ENCODE measurements at regions not wholly inside any gene's neighbourhood (a gene's known extent, or its start where the extent isn't known, plus 50 kb on each side); places are given as distances from the start of the nearest gene placed in this dataset.

- TF ChIP-seq, protein P1, sequence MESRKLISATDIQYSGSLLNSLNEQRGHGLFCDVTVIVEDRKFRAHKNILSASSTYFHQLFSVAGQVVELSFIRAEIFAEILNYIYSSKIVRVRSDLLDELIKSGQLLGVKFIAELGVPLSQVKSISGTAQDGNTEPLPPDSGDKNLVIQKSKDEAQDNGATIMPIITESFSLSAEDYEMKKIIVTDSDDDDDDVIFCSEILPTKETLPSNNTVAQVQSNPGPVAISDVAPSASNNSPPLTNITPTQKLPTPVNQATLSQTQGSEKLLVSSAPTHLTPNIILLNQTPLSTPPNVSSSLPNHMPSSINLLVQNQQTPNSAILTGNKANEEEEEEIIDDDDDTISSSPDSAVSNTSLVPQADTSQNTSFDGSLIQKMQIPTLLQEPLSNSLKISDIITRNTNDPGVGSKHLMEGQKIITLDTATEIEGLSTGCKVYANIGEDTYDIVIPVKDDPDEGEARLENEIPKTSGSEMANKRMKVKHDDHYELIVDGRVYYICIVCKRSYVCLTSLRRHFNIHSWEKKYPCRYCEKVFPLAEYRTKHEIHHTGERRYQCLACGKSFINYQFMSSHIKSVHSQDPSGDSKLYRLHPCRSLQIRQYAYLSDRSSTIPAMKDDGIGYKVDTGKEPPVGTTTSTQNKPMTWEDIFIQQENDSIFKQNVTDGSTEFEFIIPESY (IDR thresholded peaks at IDR 0.05): no peak
These were observed 1153.4 kb downstream of the TMEM121 start (continued) for GRCh38 chr14:106679776-106680175.

DNA sequence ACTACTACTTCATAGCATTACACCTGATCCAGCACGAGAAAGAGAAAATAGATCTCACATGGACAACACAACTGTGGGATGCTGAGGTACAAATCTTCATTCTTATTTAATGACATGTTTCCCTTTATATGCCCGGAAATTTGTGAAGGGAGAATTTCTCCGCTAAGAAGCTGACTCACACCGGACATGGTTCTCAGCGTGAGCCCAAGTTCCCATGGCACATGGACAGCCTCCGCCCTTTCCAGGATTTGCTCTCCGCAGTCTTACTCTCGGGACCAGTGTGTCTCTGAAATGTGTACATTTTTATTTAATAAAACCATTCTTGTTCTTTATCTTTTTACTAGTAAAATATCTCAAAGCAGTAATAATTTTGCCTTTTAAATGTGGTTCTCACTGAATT lies 1154.8 kb downstream of the TMEM121 start:
- no peak overlapping the region for H3K9ac ChIP-seq (ENCODE audit: low read depth in 1 of 2, low read length in 2 of 2)
- no peak overlapping the region for H3K27ac ChIP-seq (ENCODE audit: low read depth in 1 of 2, low read length in 2 of 2)
- no peaks in the 10 kb centered on the region for H3K4me1 ChIP-seq (ENCODE audit: control insufficient read depth in 4 of 4, insufficient read depth in 4 of 4, low read length in 3 of 4)
- H3K4me3 ChIP-seq (ENCODE audit: low read depth in 1 of 3, low read length in 3 of 3): no peak overlapping the region
- DNase-seq (ENCODE audit: low spot score): no peak
- H3K36me3 ChIP-seq (ENCODE audit: control insufficient read depth in 4 of 4, insufficient read depth in 3 of 4, low read depth in 1 of 4, low read length in 3 of 4): no peaks in the 10 kb centered on the region
- 63% methylated on average over 8 of the region's 8 CpGs for WGBS
- peaks cover 0 to 13% (median 0%) of the 10 kb centered on the region in 4 donors for H3K27me3 ChIP-seq (ENCODE audit: control insufficient read depth in 4 of 4, insufficient read depth in 4 of 4, low read length in 3 of 4)
- TF ChIP-seq RXRA (IDR thresholded peaks at IDR 0.05) (no peak), EGR1 (IDR thresholded peaks at IDR 0.05; ENCODE audit: low read depth in 2 of 2) (no peak), ATF3 (IDR thresholded peaks at IDR 0.05) (no peak), SP1 (IDR thresholded peaks at IDR 0.05) (no peak), HNF4G (IDR thresholded peaks at IDR 0.05) (no peak), RAD21 (IDR thresholded peaks at IDR 0.05) (no peak), REST (IDR thresholded peaks at IDR 0.05) (no peak), JUND (IDR thresholded peaks at IDR 0.05) (no peak), HNF4A (conservative IDR thresholded peaks at IDR 0.05) (no peak), YY1 (IDR thresholded peaks at IDR 0.05) (no peak), FOXA2 (IDR thresholded peaks at IDR 0.05) (no peak)
- TF ChIP-seq, protein P1 (IDR thresholded peaks at IDR 0.05): no peak
- TF ChIP-seq, protein P2, sequence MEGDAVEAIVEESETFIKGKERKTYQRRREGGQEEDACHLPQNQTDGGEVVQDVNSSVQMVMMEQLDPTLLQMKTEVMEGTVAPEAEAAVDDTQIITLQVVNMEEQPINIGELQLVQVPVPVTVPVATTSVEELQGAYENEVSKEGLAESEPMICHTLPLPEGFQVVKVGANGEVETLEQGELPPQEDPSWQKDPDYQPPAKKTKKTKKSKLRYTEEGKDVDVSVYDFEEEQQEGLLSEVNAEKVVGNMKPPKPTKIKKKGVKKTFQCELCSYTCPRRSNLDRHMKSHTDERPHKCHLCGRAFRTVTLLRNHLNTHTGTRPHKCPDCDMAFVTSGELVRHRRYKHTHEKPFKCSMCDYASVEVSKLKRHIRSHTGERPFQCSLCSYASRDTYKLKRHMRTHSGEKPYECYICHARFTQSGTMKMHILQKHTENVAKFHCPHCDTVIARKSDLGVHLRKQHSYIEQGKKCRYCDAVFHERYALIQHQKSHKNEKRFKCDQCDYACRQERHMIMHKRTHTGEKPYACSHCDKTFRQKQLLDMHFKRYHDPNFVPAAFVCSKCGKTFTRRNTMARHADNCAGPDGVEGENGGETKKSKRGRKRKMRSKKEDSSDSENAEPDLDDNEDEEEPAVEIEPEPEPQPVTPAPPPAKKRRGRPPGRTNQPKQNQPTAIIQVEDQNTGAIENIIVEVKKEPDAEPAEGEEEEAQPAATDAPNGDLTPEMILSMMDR (IDR thresholded peaks at IDR 0.05; ENCODE audit: low read depth, low read length, missing input control): no peak
- TF ChIP-seq, protein P3, sequence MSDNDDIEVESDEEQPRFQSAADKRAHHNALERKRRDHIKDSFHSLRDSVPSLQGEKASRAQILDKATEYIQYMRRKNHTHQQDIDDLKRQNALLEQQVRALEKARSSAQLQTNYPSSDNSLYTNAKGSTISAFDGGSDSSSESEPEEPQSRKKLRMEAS (IDR thresholded peaks at IDR 0.05): no peak
- H3K9me3 ChIP-seq (ENCODE audit: control insufficient read depth in 4 of 4, low read length in 3 of 4): peaks cover 0 to 3% (median 0%) of the 10 kb centered on the region in 4 donors
